ENCODE measurements at regions not wholly inside any gene's neighbourhood (a gene's known extent, or its start where the extent isn't known, plus 50 kb on each side); places are given as distances from the start of the nearest gene placed in this dataset.

GRCh38 chr2:167607731-167608130, 639.7 kb downstream of the STK39 start:
- TF ChIP-seq CTCF (IDR thresholded peaks at IDR 0.05; ENCODE audit: borderline replicate concordance, extremely low read depth, low read length, poor library complexity, severe bottlenecking) (no peak), EZH2 (IDR thresholded peaks at IDR 0.05; ENCODE audit: borderline replicate concordance, low read depth, low read length, severe bottlenecking) (no peak)
